NCI-H128 (cell line): ENCODE measurements at regions not wholly inside any gene's neighbourhood (a gene's known extent, or its start where the extent isn't known, plus 50 kb on each side); places are given as distances from the start of the nearest gene placed in this dataset.
"Not testable (repeated sequence)": the region's sequence is repeated elsewhere in the genome, so short reads cannot be mapped to it uniquely, and the experiment has no call there.

ENCODE experiments used
- DNase-seq: peaks from one replicate; lab custom pipeline; 2025; ENCODE audit not compliant: unreplicated experiment; lab: John Stamatoyannopoulos, UW

GRCh38 chr12:25384038-25384892 lies 133.5 kb upstream of the KRAS start:
- no peak for DNase-seq

GRCh38 chr12:25382311-25383106 lies 131.8 kb upstream of the KRAS start:
- no peak for DNase-seq

- no peak for DNase-seq
Measured at GRCh38 chr12:25377469-25378177, 126.9 kb upstream of the KRAS start.

GRCh38 chr12:25376985-25377384 lies 126.3 kb upstream of the KRAS start:
- no peak for DNase-seq

GRCh38 chr12:25376407-25376806 lies 125.7 kb upstream of the KRAS start:
- DNase-seq: no peak

GRCh38 chr12:25372969-25373817 lies 122.5 kb upstream of the KRAS start:
- no peak for DNase-seq

- DNase-seq: no peak
Measured at GRCh38 chr12:25372002-25372401, 121.3 kb upstream of the KRAS start.

GRCh38 chr12:25368557-25368956 lies 117.8 kb upstream of the KRAS start:
- no peak for DNase-seq

- no peak for DNase-seq
Measured at GRCh38 chr12:25366122-25366521, 115.4 kb upstream of the KRAS start.

GRCh38 chr12:25365340-25365730 lies 114.6 kb upstream of the KRAS start:
- no peak for DNase-seq

- no peak for DNase-seq
Measured at GRCh38 chr12:25364529-25365339, 114.0 kb upstream of the KRAS start.

GRCh38 chr12:25362646-25363045 lies 111.9 kb upstream of the KRAS start:
- DNase-seq: no peak

- DNase-seq: no peak
Measured at GRCh38 chr12:25361511-25361910, 110.8 kb upstream of the KRAS start.

- DNase-seq: no peak
Measured at GRCh38 chr12:25357595-25357994, 106.9 kb upstream of the KRAS start.

GRCh38 chr12:25352942-25353341 lies 102.2 kb upstream of the KRAS start:
- DNase-seq: not testable (repeated sequence)

- DNase-seq: no peak
Measured at GRCh38 chr12:25352083-25352918, 101.6 kb upstream of the KRAS start.

GRCh38 chr12:25348593-25348895 lies 97.8 kb upstream of the KRAS start:
- no peak for DNase-seq

- DNase-seq: no peak
Measured at GRCh38 chr12:25347716-25348592, 97.2 kb upstream of the KRAS start.
